Neural cell (in vitro differentiated cells): ENCODE measurements at regions not wholly inside any gene's neighbourhood (a gene's known extent, or its start where the extent isn't known, plus 50 kb on each side); places are given as distances from the start of the nearest gene placed in this dataset.

Source experiments
- H2AFZ ChIP-seq: fragments of 200-600, 300-800 bp; sonication (generic), shearing (Covaris generic); 2 replicates; pipeline ENCODE4 v1.6.0; 2014; ENCODE audit warnings: low read depth, mild to moderate bottlenecking, antibody characterized with exemption, low read length, moderate library complexity
- H3F3A ChIP-seq: fragments of 200-600 bp; shearing (Covaris generic); 2 replicates; pipeline ENCODE4 v1.6.1; 2016; ENCODE audit warnings: mild to moderate bottlenecking, moderate library complexity, mixed read lengths, antibody characterized with exemption, low read length; ENCODE audit not compliant: insufficient read depth, poor library complexity, severe bottlenecking
- H3K27ac ChIP-seq: fragments of 200-600, 300-800 bp; sonication (generic), shearing (Covaris generic); 2 replicates; pipeline ENCODE4 v1.5.1; 2014; ENCODE audit warnings: mild to moderate bottlenecking, low read length, moderate library complexity
- H3K27me3 ChIP-seq: fragments of 300-800, 200-600 bp; sonication (generic), shearing (Covaris generic); 2 replicates; pipeline ENCODE4 v1.6.0; 2014; ENCODE audit warnings: mild to moderate bottlenecking, low read depth, low read length, moderate library complexity; ENCODE audit not compliant: insufficient read depth
- H3K36me3 ChIP-seq: fragments of 300-800, 200-600 bp; sonication (generic), shearing (Covaris generic); 2 replicates; pipeline ENCODE4 v1.5.1; 2014; ENCODE audit warnings: mild to moderate bottlenecking, antibody characterized with exemption, low read length, moderate library complexity; ENCODE audit not compliant: insufficient read depth
- H3K4me2 ChIP-seq: fragments of 300-800, 200-600 bp; sonication (generic), shearing (Covaris generic); 2 replicates; pipeline ENCODE4 v1.6.0; 2014; ENCODE audit warnings: mild to moderate bottlenecking, low read length
- H3K4me3 ChIP-seq: fragments of 300-800, 200-600 bp; sonication (generic), shearing (Covaris generic); 2 replicates; pipeline ENCODE4 v1.5.1; 2014; ENCODE audit warnings: mild to moderate bottlenecking, low read length, moderate library complexity
- H3K79me2 ChIP-seq: fragments of 200-600 bp; shearing (Covaris generic); replicated peaks from 2 replicates; pipeline ENCODE4 v1.6.0; 2014; ENCODE audit warnings: mild to moderate bottlenecking, low read length, moderate library complexity; ENCODE audit not compliant: insufficient read depth
- H3K9ac ChIP-seq: fragments of 300-800, 200-600 bp; sonication (generic), shearing (Covaris generic); 2 replicates; pipeline ENCODE4 v1.6.1; 2016; ENCODE audit warnings: mild to moderate bottlenecking, low read length, mixed read lengths
- H3K9me2 ChIP-seq: fragments of 200-600 bp; shearing (Covaris generic); 2 replicates; pipeline ENCODE4 v1.6.1; 2016; ENCODE audit warnings: mild to moderate bottlenecking, low read length, mixed read lengths; ENCODE audit not compliant: insufficient read depth
- H3K9me3 ChIP-seq: fragments of 200-600, 300-800 bp; sonication (generic), shearing (Covaris generic); 2 replicates; pipeline ENCODE4 v1.6.1; 2016; ENCODE audit warnings: mild to moderate bottlenecking, mixed run types, low read length, moderate library complexity, mixed read lengths
- H4K20me1 ChIP-seq: fragments of 200-600 bp; shearing (Covaris generic); 2 replicates; pipeline ENCODE4 v1.6.1; 2016; ENCODE audit warnings: mild to moderate bottlenecking, mixed run types; ENCODE audit not compliant: insufficient read depth
- CTCF ChIP-seq: fragments of 450-650 bp; IDR thresholded peaks from 2 replicates; pipeline ENCODE4 v1.5.1; 2014; ENCODE audit warnings: antibody characterized with exemption, mild to moderate bottlenecking, moderate library complexity; ENCODE audit not compliant: poor library complexity, severe bottlenecking
- EP300 ChIP-seq: fragments of 450-650 bp; conservative IDR thresholded peaks from 2 replicates; pipeline ENCODE4 v1.6.1; 2014; ENCODE audit warnings: antibody characterized with exemption, mild to moderate bottlenecking, moderate library complexity; ENCODE audit not compliant: poor library complexity, severe bottlenecking
- EZH2 ChIP-seq: fragments of 200-600, 300-800 bp; shearing (Covaris generic), sonication (generic); IDR thresholded peaks from 2 replicates; pipeline ENCODE4 v1.6.1; 2014; ENCODE audit warnings: antibody characterized with exemption, low read length, borderline replicate concordance, mild to moderate bottlenecking; ENCODE audit not compliant: insufficient read depth, poor library complexity, severe bottlenecking
- MXI1 ChIP-seq: fragments of 450-650 bp; conservative IDR thresholded peaks from 2 replicates; pipeline ENCODE4 v1.6.1; 2014; ENCODE audit warnings: antibody characterized with exemption, mild to moderate bottlenecking; ENCODE audit not compliant: poor library complexity, severe bottlenecking
- POLR2AphosphoS5 ChIP-seq: IDR thresholded peaks from 2 replicates; pipeline ENCODE4 v1.6.1; 2012
- RAD21 ChIP-seq: fragments of 450-650 bp; conservative IDR thresholded peaks from 2 replicates; pipeline ENCODE4 v1.6.1; 2014; ENCODE audit warnings: antibody characterized with exemption, mild to moderate bottlenecking, moderate library complexity
- REST ChIP-seq: IDR thresholded peaks from 2 replicates; pipeline ENCODE4 v1.6.1; 2012; ENCODE audit warnings: borderline replicate concordance
- SMC3 ChIP-seq: fragments of 450-650 bp; conservative IDR thresholded peaks from 2 replicates; pipeline ENCODE4 v1.6.1; 2014; ENCODE audit warnings: antibody characterized with exemption, mild to moderate bottlenecking, moderate library complexity; ENCODE audit not compliant: poor library complexity
- TAF1 ChIP-seq: IDR thresholded peaks from 2 replicates; pipeline ENCODE4 v1.6.1; 2012; ENCODE audit warnings: low read depth

GRCh38 chr11:111128076-111128870 lies 117.3 kb upstream of the POU2AF2 start:
- Histone ChIP-seq H3K36me3 (no peaks in the 10 kb centered on the region), H2AFZ (no peak overlapping the region), H4K20me1 (no peaks in the 10 kb centered on the region), H3K9me3 (no peaks in the 10 kb centered on the region), H3K79me2 (no peaks in the 10 kb centered on the region), H3K27me3 (no peaks in the 10 kb centered on the region), H3F3A (no peaks in the 10 kb centered on the region), H3K27ac (no peak overlapping the region), H3K4me2 (no peak overlapping the region), H3K9me2 (no peaks in the 10 kb centered on the region), H3K4me3 (no peak overlapping the region), H3K9ac (no peak overlapping the region)
- no peak for TF ChIP-seq EZH2
- TF ChIP-seq SMC3 = no peak

GRCh38 chr11:111124724-111125123 lies 120.8 kb upstream of the POU2AF2 start:
- Histone ChIP-seq H4K20me1 (no peaks in the 10 kb centered on the region), H3K36me3 (no peaks in the 10 kb centered on the region), H3K4me3 (no peak overlapping the region), H3K9me3 (no peaks in the 10 kb centered on the region), H3K4me2 (no peak overlapping the region), H3F3A (no peaks in the 10 kb centered on the region), H2AFZ (no peak overlapping the region), H3K27ac (no peak overlapping the region), H3K79me2 (no peaks in the 10 kb centered on the region), H3K27me3 (no peaks in the 10 kb centered on the region), H3K9me2 (no peaks in the 10 kb centered on the region), H3K9ac (no peak overlapping the region)
- no peak for TF ChIP-seq RAD21
- TF ChIP-seq POLR2AphosphoS5 = no peak
- TF ChIP-seq EP300 = no peak
- no peak for TF ChIP-seq MXI1
- no peak for TF ChIP-seq REST
- no peak for TF ChIP-seq EZH2
- TF ChIP-seq TAF1 = no peak
- TF ChIP-seq CTCF = no peak
- TF ChIP-seq SMC3 = no peak
